Activated naive CD4-positive, alpha-beta T cell treated with anti-CD3 and anti-CD28 coated beads, Interleukin-2, amount 50 U/mL, for 72 hours (primary cell): ENCODE measurements at regions not wholly inside any gene's neighbourhood (a gene's known extent, or its start where the extent isn't known, plus 50 kb on each side); places are given as distances from the start of the nearest gene placed in this dataset.
A peak's percentile ranks its signal among the peaks of the same experiment; 100 is the strongest.

Source experiments
- ATAC-seq, 2 donors: fragments of 150-1000 bp; cut with Tn5 transposase; 2 replicates each; pipeline ENCODE4 v1.10.0; 2021; ENCODE audit warnings: mild to moderate bottlenecking in 2 of 2, moderate library complexity in 2 of 2
- DNase-seq, 2 donors: peaks; one replicate each; pipeline ENCODE4 v3.0.0; 2021 to 2022; ENCODE audit warnings: low spot score in 2 of 2
- H3K27ac Mint-ChIP-seq, 2 donors: one replicate each; pipeline ENCODE4 v1.8.0; 2022; ENCODE audit warnings: mild to moderate bottlenecking in 2 of 2, mixed read lengths in 2 of 2
- H3K36me3 Mint-ChIP-seq, 2 donors: one replicate each; pipeline ENCODE4 v1.8.0; 2022; ENCODE audit warnings: mixed read lengths in 2 of 2
- H3K9me3 Mint-ChIP-seq, 2 donors: one replicate each; pipeline ENCODE4 v1.8.0; 2022; ENCODE audit warnings: mixed read lengths in 2 of 2

GRCh38 chr2:188193230-188193629 is 98.4 kb upstream of the GULP1 start:
- H3K36me3 Mint-ChIP-seq, result no peaks in the 10 kb centered on the region
- no peak for DNase-seq
- no peaks in the 10 kb centered on the region for H3K9me3 Mint-ChIP-seq
- H3K27ac Mint-ChIP-seq, result no peak overlapping the region
- ATAC-seq, result no peak

GRCh38 chr2:188196343-188197008 is 95.2 kb upstream of the GULP1 start:
- no peaks in the 10 kb centered on the region for H3K9me3 Mint-ChIP-seq
- no peak for ATAC-seq

GRCh38 chr2:188199716-188200128 is 92.0 kb upstream of the GULP1 start:
- Mint-ChIP-seq H3K9me3 (no peaks in the 10 kb centered on the region), H3K36me3 (no peaks in the 10 kb centered on the region), H3K27ac (no peak overlapping the region)
- no peak for ATAC-seq
- no peak for DNase-seq

More at GRCh38 chr2:188196343-188197008, 95.2 kb upstream of the GULP1 start:
- Mint-ChIP-seq H3K27ac (no peak overlapping the region), H3K36me3 (no peaks in the 10 kb centered on the region)
- DNase-seq, result no peak

- H3K9me3 Mint-ChIP-seq, result no peaks in the 10 kb centered on the region
- DNase-seq, result no peak
- no peaks in the 10 kb centered on the region for H3K36me3 Mint-ChIP-seq
- ATAC-seq, result no peak
- H3K27ac Mint-ChIP-seq, result no peak overlapping the region
Measured at GRCh38 chr2:188201639-188202038, 90.0 kb upstream of the GULP1 start.

- no peak for ATAC-seq
- Mint-ChIP-seq H3K9me3 (no peaks in the 10 kb centered on the region), H3K27ac (no peak overlapping the region)
Measured at GRCh38 chr2:188202777-188203176, 88.9 kb upstream of the GULP1 start.

GRCh38 chr2:188203776-188204175 is 87.9 kb upstream of the GULP1 start:
- no peaks in the 10 kb centered on the region for H3K36me3 Mint-ChIP-seq

More at GRCh38 chr2:188202777-188203176, 88.9 kb upstream of the GULP1 start:
- DNase-seq, result no peak
- no peaks in the 10 kb centered on the region for H3K36me3 Mint-ChIP-seq

GRCh38 chr2:188204824-188205223 is 86.8 kb upstream of the GULP1 start:
- no peak for DNase-seq
- ATAC-seq, result no peak
- Mint-ChIP-seq H3K36me3 (no peaks in the 10 kb centered on the region), H3K27ac (no peak overlapping the region), H3K9me3 (peaks cover 0 to 4% of the 10 kb centered on the region in 2 donors)

More at GRCh38 chr2:188203776-188204175, 87.9 kb upstream of the GULP1 start:
- Mint-ChIP-seq H3K27ac (no peak overlapping the region), H3K9me3 (no peaks in the 10 kb centered on the region)
- DNase-seq, result no peak
- ATAC-seq, result no peak

GRCh38 chr2:188207554-188207953 is 84.1 kb upstream of the GULP1 start:
- H3K9me3 Mint-ChIP-seq, result peaks cover 0 to 4% of the 10 kb centered on the region in 2 donors
- DNase-seq (no peak), ATAC-seq (no peak)
- H3K36me3 Mint-ChIP-seq, result no peaks in the 10 kb centered on the region
- no peak overlapping the region for H3K27ac Mint-ChIP-seq

GRCh38 chr2:188209218-188209617 is 82.5 kb upstream of the GULP1 start:
- no peaks in the 10 kb centered on the region for H3K36me3 Mint-ChIP-seq
- H3K27ac Mint-ChIP-seq, result no peak overlapping the region
- H3K9me3 Mint-ChIP-seq, result peaks cover 0 to 4% of the 10 kb centered on the region in 2 donors
- ATAC-seq, result no peak
- DNase-seq, result no peak

- Mint-ChIP-seq H3K27ac (no peak overlapping the region), H3K36me3 (no peaks in the 10 kb centered on the region), H3K9me3 (no peaks in the 10 kb centered on the region)
- DNase-seq (no peak), ATAC-seq (no peak)
Measured at GRCh38 chr2:188217264-188217663, 74.4 kb upstream of the GULP1 start.

GRCh38 chr2:188219541-188219940 is 72.1 kb upstream of the GULP1 start:
- no peak overlapping the region for H3K27ac Mint-ChIP-seq
- H3K9me3 Mint-ChIP-seq, result peaks cover 5 to 10% of the 10 kb centered on the region in 2 donors
- no peaks in the 10 kb centered on the region for H3K36me3 Mint-ChIP-seq
- ATAC-seq (no peak), DNase-seq (no peak)

- ATAC-seq, result no peak
- Mint-ChIP-seq H3K27ac (no peak overlapping the region), H3K36me3 (no peaks in the 10 kb centered on the region), H3K9me3 (peaks cover 5 to 11% of the 10 kb centered on the region in 2 donors)
- DNase-seq, result no peak
Measured at GRCh38 chr2:188220535-188220934, 71.1 kb upstream of the GULP1 start.

- ATAC-seq (no peak), DNase-seq (no peak)
- peaks cover 13 to 22% of the 10 kb centered on the region in 2 donors for H3K9me3 Mint-ChIP-seq
- H3K36me3 Mint-ChIP-seq, result no peaks in the 10 kb centered on the region
- H3K27ac Mint-ChIP-seq, result no peak overlapping the region
Measured at GRCh38 chr2:188227713-188228112, 64.0 kb upstream of the GULP1 start.

GRCh38 chr2:188235364-188235763 is 56.3 kb upstream of the GULP1 start:
- Mint-ChIP-seq H3K9me3 (peaks cover 8 to 11% of the 10 kb centered on the region in 2 donors), H3K27ac (no peak overlapping the region), H3K36me3 (peaks cover 0 to 11% of the 10 kb centered on the region in 2 donors)
- DNase-seq (no peak), ATAC-seq (peak; percentile 41 to 89)

GRCh38 chr2:188238386-188238785 is 53.3 kb upstream of the GULP1 start:
- Mint-ChIP-seq H3K27ac (no peak overlapping the region), H3K36me3 (peaks cover 0 to 11% of the 10 kb centered on the region in 2 donors), H3K9me3 (peaks cover 0 to 3% of the 10 kb centered on the region in 2 donors)
- DNase-seq (no peak), ATAC-seq (no peak)
